GM12878 (cell line): ENCODE measurements at regions not wholly inside any gene's neighbourhood (a gene's known extent, or its start where the extent isn't known, plus 50 kb on each side); places are given as distances from the start of the nearest gene placed in this dataset.

Experiments
- ATAC-seq: fragments of 200-7000 bp; cut with Tn5 transposase; 3 replicates; pipeline ENCODE4 v1.9.1; 2020; ENCODE audit warnings: mild to moderate bottlenecking, moderate library complexity
- BruUV-seq: library from RNA; stranded (reverse); fragments of 400-500 nt; replicated peaks from 2 replicates; lab custom pipeline; 2021; lab: Mats Ljungman, UMichigan
- CTCF ChIA-PET: fragments of 300-600 bp; sonication (Branson Sonifier 250); formaldehyde crosslinking; extraction: SDS; loops from one replicate; lab custom pipeline; 2021; ENCODE audit warnings: inconsistent platforms; lab: Yijun Ruan, JAX
- POLR2A ChIA-PET: fragments of 350-600 bp; formaldehyde crosslinking; extraction: SDS; loops from one replicate; lab custom pipeline; 2021; ENCODE audit warnings: inconsistent platforms; lab: Charles Lee
- RAD21 ChIA-PET: fragments of 300-600 bp; sonication (Branson Sonifier 250); formaldehyde crosslinking; loops from one replicate; lab custom pipeline; 2023; ENCODE audit warnings: antibody characterized with exemption; ENCODE audit not compliant: unreplicated experiment; lab: Charles Lee
- SMC1A ChIA-PET: fragments of 300-600 bp; sonication (Branson Sonifier 250); formaldehyde crosslinking; loops from one replicate; lab custom pipeline; 2023; ENCODE audit not compliant: unreplicated experiment, uncharacterized antibody; lab: Charles Lee
- DNase-seq: peaks from one replicate; pipeline ENCODE4 v3.0.0-alpha.2; 2011; ENCODE audit warnings: low read depth, low spot score
- FAIRE-seq: peaks from 3 replicates; lab custom pipeline; 2011; peaks lifted over from hg19 to GRCh38; lab: Jason Lieb, UNC
- H2AFZ ChIP-seq: 2 replicates; pipeline ENCODE4 v1.6.0; 2011; ENCODE audit warnings: low read depth, low read length, control low read depth; ENCODE audit not compliant: control insufficient read depth
- H3K27ac ChIP-seq: 2 replicates; pipeline ENCODE4 v1.5.1; 2011; ENCODE audit warnings: control low read depth; ENCODE audit not compliant: control insufficient read depth, insufficient read depth
- H3K27me3 ChIP-seq, 2 experiments: replicated peaks in 1 of 2; 2 replicates each; pipeline versions ENCODE4 v1.6.0 to v1.6.1; 2011; ENCODE audit warnings: low read length in 1 of 2; ENCODE audit not compliant: control insufficient read depth in 2 of 2, insufficient read depth in 2 of 2
- H3K36me3 ChIP-seq, 2 experiments: 2 replicates each; pipeline ENCODE4 v1.5.1; 2011; ENCODE audit warnings: low read length in 1 of 2; ENCODE audit not compliant: control insufficient read depth in 2 of 2, insufficient read depth in 2 of 2
- H3K4me1 ChIP-seq: 2 replicates; pipeline ENCODE4 v1.6.1; 2011; ENCODE audit warnings: mild to moderate bottlenecking, low read length, moderate library complexity, mixed read lengths; ENCODE audit not compliant: control insufficient read depth, insufficient read depth
- H3K4me2 ChIP-seq: 2 replicates; pipeline ENCODE4 v1.6.0; 2011; ENCODE audit warnings: control low read depth; ENCODE audit not compliant: control insufficient read depth, insufficient read depth
- H3K4me3 ChIP-seq: fragments of 200-600 bp; sonication (generic); 2 replicates; pipeline ENCODE4 v1.5.1; 2016
- H3K79me2 ChIP-seq: 2 replicates; pipeline ENCODE4 v1.6.0; 2011; ENCODE audit warnings: low read length; ENCODE audit not compliant: control insufficient read depth, insufficient read depth
- H3K9ac ChIP-seq: 2 replicates; pipeline ENCODE4 v1.8.0; 2011; ENCODE audit warnings: low read length, control low read depth, mixed read lengths; ENCODE audit not compliant: control insufficient read depth, insufficient read depth
- H3K9me3 ChIP-seq: replicated peaks from 3 replicates; pipeline ENCODE4 v1.5.1; 2011; ENCODE audit warnings: mild to moderate bottlenecking, low read length; ENCODE audit not compliant: control insufficient read depth, insufficient read depth
- H4K20me1 ChIP-seq: 2 replicates; pipeline ENCODE4 v1.6.0; 2011; ENCODE audit not compliant: control insufficient read depth, insufficient read depth
- BHLHE40 ChIP-seq, 2 experiments: fragments of 450-650 bp in 1 of 2; IDR thresholded peaks; 2 replicates each; pipeline ENCODE4 v1.6.1; 2011 to 2017; ENCODE audit warnings: low read depth in 2 of 2, borderline replicate concordance in 1 of 2, improper control_type of control experiment in 1 of 2, low read length in 1 of 2, mild to moderate bottlenecking in 1 of 2
- CHD2 ChIP-seq: IDR thresholded peaks from 2 replicates; pipeline ENCODE4 v1.6.1; 2011; ENCODE audit warnings: low read depth, low read length, improper control_type of control experiment, borderline replicate concordance
- IKZF1 ChIP-seq: fragments of 450-650 bp; conservative IDR thresholded peaks from 2 replicates; pipeline ENCODE4 v1.6.1; 2017; ENCODE audit warnings: antibody characterized with exemption, mild to moderate bottlenecking
- MEF2B ChIP-seq: fragments of 450-650 bp; IDR thresholded peaks from 2 replicates; pipeline ENCODE4 v1.6.1; 2018; ENCODE audit warnings: mild to moderate bottlenecking, moderate library complexity; ENCODE audit not compliant: partially characterized antibody, poor library complexity, severe bottlenecking
- NFYA ChIP-seq: IDR thresholded peaks from 2 replicates; pipeline ENCODE4 v1.6.1; 2011; ENCODE audit warnings: low read depth, mild to moderate bottlenecking, low read length, improper control_type of control experiment, borderline replicate concordance
- PAX5 ChIP-seq: IDR thresholded peaks from 2 replicates; pipeline ENCODE4 v1.6.1; 2011; ENCODE audit warnings: low read depth, low read length, borderline replicate concordance
- POLR2AphosphoS5 ChIP-seq: IDR thresholded peaks from 2 replicates; pipeline ENCODE4 v1.6.1; 2011; ENCODE audit warnings: mild to moderate bottlenecking, low read length, inconsistent platforms
- RB1 ChIP-seq: fragments of 450-650 bp; formaldehyde crosslinking; IDR thresholded peaks from 2 replicates; pipeline ENCODE4 v1.6.1; 2017; ENCODE audit warnings: mild to moderate bottlenecking, borderline replicate concordance
- RELA ChIP-seq: fragments of 450-650 bp; IDR thresholded peaks from 2 replicates; pipeline ENCODE4 v1.8.0; 2014; ENCODE audit warnings: borderline replicate concordance; ENCODE audit not compliant: partially characterized antibody
- ZNF384 ChIP-seq: IDR thresholded peaks from 2 replicates; pipeline ENCODE4 v1.6.1; 2012; ENCODE audit warnings: low read depth, mild to moderate bottlenecking, low read length, improper control_type of control experiment, borderline replicate concordance
- ZNF622 ChIP-seq: fragments of 450-650 bp; IDR thresholded peaks from 2 replicates; pipeline ENCODE4 v1.6.1; 2017; ENCODE audit warnings: mild to moderate bottlenecking, inconsistent platforms
- WGBS: methylation state at CpG from one replicate; pipeline ENCODE4 v1.1.6; 2016; ENCODE audit warnings: low lambda C conversion rate; ENCODE audit not compliant: insufficient replicate concordance, insufficient coverage; ENCODE audit errors: missing lambda C conversion rate; 5-methylcytosine and 5-hydroxymethylcytosine counted together
- in situ Hi-C: fragments of 300-500 bp; cut with MboI; formaldehyde crosslinking; loops from 9 replicates; pipeline ENCODE4 v1.14.3; 2018; ENCODE audit warnings: mixed read lengths
- intact Hi-C: fragments of 100-400 bp; cut with micrococcal nuclease; formaldehyde crosslinking; loops from one replicate; pipeline ENCODE4 v1.14.2; 2022; ENCODE audit not compliant: unreplicated experiment
- TF ChIP-seq, protein P1 (sequence below): IDR thresholded peaks from 2 replicates; pipeline ENCODE4 v1.6.1; 2011; ENCODE audit warnings: borderline replicate concordance, low read depth, mild to moderate bottlenecking, moderate library complexity, low read length; ENCODE audit not compliant: insufficient read depth, poor library complexity, severe bottlenecking
- TF ChIP-seq, protein P2 (sequence below): IDR thresholded peaks from 2 replicates; pipeline ENCODE4 v1.6.1; 2012; ENCODE audit warnings: low read depth, low read length, improper control_type of control experiment

DNA sequence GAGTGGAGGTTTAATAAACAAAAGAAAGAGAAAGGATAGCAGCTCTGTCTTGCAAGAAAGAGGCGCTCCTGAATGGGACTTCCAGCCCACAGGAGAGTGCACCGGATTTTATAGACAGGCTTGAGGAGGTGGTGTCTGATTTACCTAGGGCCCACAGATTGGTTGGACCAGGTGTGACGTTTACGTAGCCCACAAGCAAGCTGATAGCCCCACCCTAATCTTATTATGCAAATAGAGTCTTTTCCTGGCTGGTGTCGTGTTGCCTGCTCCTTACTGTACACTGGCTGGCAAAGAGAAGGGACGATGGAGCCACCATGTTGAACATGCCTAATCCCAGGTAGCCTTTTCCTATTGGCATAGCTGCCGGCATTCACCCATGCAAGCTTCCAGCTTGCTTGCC lies 319.7 kb upstream of the POM121L12 start (continued):
- TF ChIP-seq, protein P1, sequence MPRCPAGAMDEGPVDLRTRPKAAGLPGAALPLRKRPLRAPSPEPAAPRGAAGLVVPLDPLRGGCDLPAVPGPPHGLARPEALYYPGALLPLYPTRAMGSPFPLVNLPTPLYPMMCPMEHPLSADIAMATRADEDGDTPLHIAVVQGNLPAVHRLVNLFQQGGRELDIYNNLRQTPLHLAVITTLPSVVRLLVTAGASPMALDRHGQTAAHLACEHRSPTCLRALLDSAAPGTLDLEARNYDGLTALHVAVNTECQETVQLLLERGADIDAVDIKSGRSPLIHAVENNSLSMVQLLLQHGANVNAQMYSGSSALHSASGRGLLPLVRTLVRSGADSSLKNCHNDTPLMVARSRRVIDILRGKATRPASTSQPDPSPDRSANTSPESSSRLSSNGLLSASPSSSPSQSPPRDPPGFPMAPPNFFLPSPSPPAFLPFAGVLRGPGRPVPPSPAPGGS, result no peak
- TF ChIP-seq, protein P2, sequence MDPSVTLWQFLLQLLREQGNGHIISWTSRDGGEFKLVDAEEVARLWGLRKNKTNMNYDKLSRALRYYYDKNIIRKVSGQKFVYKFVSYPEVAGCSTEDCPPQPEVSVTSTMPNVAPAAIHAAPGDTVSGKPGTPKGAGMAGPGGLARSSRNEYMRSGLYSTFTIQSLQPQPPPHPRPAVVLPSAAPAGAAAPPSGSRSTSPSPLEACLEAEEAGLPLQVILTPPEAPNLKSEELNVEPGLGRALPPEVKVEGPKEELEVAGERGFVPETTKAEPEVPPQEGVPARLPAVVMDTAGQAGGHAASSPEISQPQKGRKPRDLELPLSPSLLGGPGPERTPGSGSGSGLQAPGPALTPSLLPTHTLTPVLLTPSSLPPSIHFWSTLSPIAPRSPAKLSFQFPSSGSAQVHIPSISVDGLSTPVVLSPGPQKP, result no peak
- TF ChIP-seq PAX5 (no peak), NFYA (no peak), ZNF622 (no peak), RELA (no peak)

DNA sequence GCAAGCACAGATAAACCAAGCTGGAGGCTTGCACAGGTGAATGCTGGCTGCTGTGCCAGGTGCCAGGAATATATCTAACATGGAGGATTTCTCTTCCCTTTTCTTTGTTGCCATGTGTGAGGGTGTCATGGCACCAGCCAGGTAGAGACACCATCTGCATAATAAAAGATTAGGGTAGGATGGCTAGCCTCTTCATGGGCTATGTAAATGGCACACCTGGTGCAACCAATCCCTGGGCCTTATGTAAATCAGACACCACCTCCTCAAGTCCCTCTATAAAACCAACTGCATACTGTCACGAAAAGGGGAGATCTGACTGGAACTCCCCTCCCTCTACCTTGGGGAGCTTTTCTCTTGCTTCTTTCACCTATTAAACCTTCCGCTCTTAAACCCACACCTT lies 322.5 kb upstream of the POM121L12 start:
- POLR2A ChIA-PET, result no interaction called here
- intact Hi-C loops (no loop called here), in situ Hi-C loops (no loop called here)
- no peaks in the 10 kb centered on the region for H3K4me1 ChIP-seq
- no peak for DNase-seq
- H3K27me3 ChIP-seq, result no peaks in the 10 kb centered on the region
- no peaks in the 10 kb centered on the region for H3K9me3 ChIP-seq
- 24% methylated on average over 2 of the region's 2 CpGs for WGBS
- TF ChIP-seq MEF2B, result no peak
- no peak for TF ChIP-seq RB1
- TF ChIP-seq BHLHE40 (IDR thresholded peaks at IDR 0.05; ENCODE audit: borderline replicate concordance in 1 of 2, low read depth in 2 of 2, low read length in 1 of 2), result no peak
- no peak for TF ChIP-seq IKZF1
- TF ChIP-seq, protein P1, result no peak
- no peak for TF ChIP-seq CHD2
- no peak for TF ChIP-seq POLR2AphosphoS5
- TF ChIP-seq ZNF384, result no peak
- ATAC-seq, result no peak
- no peaks in the 10 kb centered on the region for H4K20me1 ChIP-seq
- CTCF ChIA-PET, result no interaction called here
- H3K36me3 ChIP-seq, result no peaks in the 10 kb centered on the region
- FAIRE-seq, result no peak
- RAD21 ChIA-PET, result no interaction called here
- H2AFZ ChIP-seq, result no peak overlapping the region
- SMC1A ChIA-PET, result interaction anchor here (0.7 kb wide), 1 partner anchor 276 kb away, joined by 3 read pairs; no protein-coding TSS in a partner anchor
- no peak overlapping the region for H3K9ac ChIP-seq
- no peaks in the 10 kb centered on the region for H3K79me2 ChIP-seq
- H3K4me3 ChIP-seq, result no peak overlapping the region
- no peak overlapping the region for H3K4me2 ChIP-seq
- no TSS peak for BruUV-seq
- H3K27ac ChIP-seq, result no peak overlapping the region
